GM19099 (cell line): ENCODE measurements at regions not wholly inside any gene's neighbourhood (a gene's known extent, or its start where the extent isn't known, plus 50 kb on each side); places are given as distances from the start of the nearest gene placed in this dataset.

Experiments
- POLR2A ChIP-seq: IDR thresholded peaks from 3 replicates; pipeline ENCODE4 v1.6.1; 2011; ENCODE audit warnings: low read depth; ENCODE audit not compliant: insufficient read length; ENCODE audit errors: extremely low read depth

- no peak for TF ChIP-seq POLR2A
Observed at GRCh38 chr6:112697265-112697664, 350.1 kb downstream of the RFPL4B start.

GRCh38 chr6:112701201-112701600, 354.1 kb downstream of the RFPL4B start:
- no peak for TF ChIP-seq POLR2A

GRCh38 chr6:112710710-112711109, 363.6 kb downstream of the RFPL4B start:
- no peak for TF ChIP-seq POLR2A

- TF ChIP-seq POLR2A: no peak
Observed at GRCh38 chr6:112713402-112713801, 366.3 kb downstream of the RFPL4B start.

- no peak for TF ChIP-seq POLR2A
Observed at GRCh38 chr6:112717401-112717800, 370.3 kb downstream of the RFPL4B start.

GRCh38 chr6:112717856-112718255, 370.7 kb downstream of the RFPL4B start:
- no peak for TF ChIP-seq POLR2A

- TF ChIP-seq POLR2A: no peak
Observed at GRCh38 chr6:112725541-112726085, 378.5 kb downstream of the RFPL4B start.

- TF ChIP-seq POLR2A: no peak
Observed at GRCh38 chr6:112735129-112735528, 388.0 kb downstream of the RFPL4B start.

- TF ChIP-seq POLR2A: no peak
Observed at GRCh38 chr6:112739766-112740165, 392.6 kb downstream of the RFPL4B start.

- TF ChIP-seq POLR2A: no peak
Observed at GRCh38 chr6:112743323-112743722, 396.2 kb downstream of the RFPL4B start.

- TF ChIP-seq POLR2A: no peak
Observed at GRCh38 chr6:112744827-112745226, 397.7 kb downstream of the RFPL4B start.

- TF ChIP-seq POLR2A: no peak
Observed at GRCh38 chr6:112745765-112746164, 398.6 kb downstream of the RFPL4B start.

GRCh38 chr6:112749673-112750072, 402.5 kb downstream of the RFPL4B start:
- TF ChIP-seq POLR2A: no peak

- no peak for TF ChIP-seq POLR2A
Observed at GRCh38 chr6:112752305-112752704, 405.2 kb downstream of the RFPL4B start.

GRCh38 chr6:112752791-112753190, 405.7 kb downstream of the RFPL4B start:
- no peak for TF ChIP-seq POLR2A

GRCh38 chr6:112760831-112761230, 413.7 kb downstream of the RFPL4B start:
- no peak for TF ChIP-seq POLR2A

GRCh38 chr6:112761740-112762139, 414.6 kb downstream of the RFPL4B start:
- no peak for TF ChIP-seq POLR2A
